Neuronal stem cell (in vitro differentiated cells): ENCODE measurements at regions not wholly inside any gene's neighbourhood (a gene's known extent, or its start where the extent isn't known, plus 50 kb on each side); places are given as distances from the start of the nearest gene placed in this dataset.

Source experiments
- DNase-seq: peaks from one replicate; pipeline ENCODE4 v3.0.0-alpha.2; 2013; ENCODE audit warnings: low spot score
- H2AFZ ChIP-seq: one replicate; pipeline ENCODE4 v1.6.1; 2013; ENCODE audit warnings: mild to moderate bottlenecking, low read length, inconsistent platforms
- H2AK5ac ChIP-seq: 2 replicates; pipeline ENCODE4 v1.6.1; 2013; ENCODE audit warnings: low read depth, mild to moderate bottlenecking, inconsistent platforms, low read length, moderate library complexity, mixed read lengths
- H2BK120ac ChIP-seq: 2 replicates; pipeline ENCODE4 v1.6.1; 2013; ENCODE audit warnings: low read depth, mild to moderate bottlenecking, inconsistent platforms, low read length, moderate library complexity, mixed read lengths
- H2BK12ac ChIP-seq: one replicate; pipeline ENCODE4 v1.6.1; 2013; ENCODE audit warnings: low read length, inconsistent platforms
- H2BK15ac ChIP-seq: 2 replicates; pipeline ENCODE4 v1.6.1; 2013; ENCODE audit warnings: mild to moderate bottlenecking, low read length, inconsistent platforms, mixed read lengths
- H2BK5ac ChIP-seq: one replicate; pipeline ENCODE4 v1.6.1; 2013; ENCODE audit warnings: inconsistent platforms, mild to moderate bottlenecking, low read length, moderate library complexity
- H3K14ac ChIP-seq: one replicate; pipeline ENCODE4 v1.6.1; 2013; ENCODE audit warnings: low read length, inconsistent platforms
- H3K18ac ChIP-seq: 2 replicates; pipeline ENCODE4 v1.6.1; 2013; ENCODE audit warnings: low read length, inconsistent platforms
- H3K23ac ChIP-seq: 2 replicates; pipeline ENCODE4 v1.6.1; 2013; ENCODE audit warnings: low read depth, mild to moderate bottlenecking, mixed read lengths, low read length, inconsistent platforms; ENCODE audit not compliant: poor library complexity
- H3K27ac ChIP-seq: replicated peaks from 3 replicates; pipeline ENCODE4 v1.5.1; 2013; ENCODE audit warnings: low read length, inconsistent platforms
- H3K27me3 ChIP-seq, 3 experiments: 2 replicates each; pipeline ENCODE4 v1.6.1; 2013; ENCODE audit warnings: low read length in 3 of 3, mild to moderate bottlenecking in 2 of 3, inconsistent platforms in 1 of 3, low read depth in 1 of 3, mixed read lengths in 1 of 3, moderate library complexity in 1 of 3; ENCODE audit not compliant: control insufficient read depth in 3 of 3, insufficient read depth in 3 of 3
- H3K36me3 ChIP-seq, 2 donors: replicated peaks in 1 of 2; 2 replicates each; pipeline ENCODE4 v1.6.1; 2013; ENCODE audit warnings: low read length in 2 of 2; ENCODE audit not compliant: control insufficient read depth in 2 of 2, insufficient read depth in 2 of 2
- H3K4ac ChIP-seq: 2 replicates; pipeline ENCODE4 v1.6.1; 2013; ENCODE audit warnings: inconsistent platforms, mild to moderate bottlenecking, low read length, moderate library complexity
- H3K4me1 ChIP-seq, 2 donors: 1 replicate in 1 of 2; 2 replicates in 1 of 2; pipeline ENCODE4 v1.6.1; 2013; ENCODE audit warnings: low read length in 2 of 2, low read depth in 1 of 2; ENCODE audit not compliant: control insufficient read depth in 2 of 2, insufficient read depth in 1 of 2
- H3K4me2 ChIP-seq: one replicate; pipeline ENCODE4 v1.6.1; 2013; ENCODE audit warnings: mild to moderate bottlenecking, low read length, inconsistent platforms; ENCODE audit not compliant: insufficient read depth, poor library complexity, severe bottlenecking
- H3K4me3 ChIP-seq, 2 donors: 2 replicates each; pipeline ENCODE4 v1.5.1; 2013; ENCODE audit warnings: low read length in 2 of 2, mild to moderate bottlenecking in 2 of 2, inconsistent platforms in 1 of 2, moderate library complexity in 1 of 2
- H3K79me1 ChIP-seq: one replicate; pipeline ENCODE4 v1.6.1; 2013; ENCODE audit warnings: low read depth, mild to moderate bottlenecking, inconsistent platforms, low read length, moderate library complexity
- H3K9ac ChIP-seq: one replicate; pipeline ENCODE4 v1.6.1; 2013; ENCODE audit warnings: mild to moderate bottlenecking, low read depth, low read length, inconsistent platforms; ENCODE audit not compliant: poor library complexity
- H3K9me3 ChIP-seq, 2 donors: replicated peaks in 1 of 2; 2 replicates each; pipeline versions ENCODE3 to v1.6.1; 2013; ENCODE audit warnings: low read length in 2 of 2, mild to moderate bottlenecking in 2 of 2, inconsistent platforms in 1 of 2, low read depth in 1 of 2, mixed read lengths in 1 of 2, moderate library complexity in 1 of 2; ENCODE audit not compliant: control insufficient read depth in 2 of 2, insufficient read depth in 1 of 2
- H4K8ac ChIP-seq: one replicate; pipeline ENCODE4 v1.6.1; 2013; ENCODE audit warnings: low read depth, mild to moderate bottlenecking, inconsistent platforms, low read length, moderate library complexity
- H4K91ac ChIP-seq: one replicate; pipeline ENCODE4 v1.6.1; 2013; ENCODE audit warnings: low read length, low read depth, mild to moderate bottlenecking, inconsistent platforms; ENCODE audit not compliant: poor library complexity
- WGBS, 2 donors: extraction: QIAGEN DNeasy Blood & Tissue Kit; methylation state at CpG; one replicate each; pipeline ENCODE4 v1.1.7; 2013; ENCODE audit warnings: missing lambda C conversion rate in 2 of 2, mixed read lengths in 1 of 2; ENCODE audit not compliant: insufficient read length in 2 of 2, insufficient replicate concordance in 1 of 2; ENCODE audit errors: extremely low coverage in 2 of 2; 5-methylcytosine and 5-hydroxymethylcytosine counted together

DNA sequence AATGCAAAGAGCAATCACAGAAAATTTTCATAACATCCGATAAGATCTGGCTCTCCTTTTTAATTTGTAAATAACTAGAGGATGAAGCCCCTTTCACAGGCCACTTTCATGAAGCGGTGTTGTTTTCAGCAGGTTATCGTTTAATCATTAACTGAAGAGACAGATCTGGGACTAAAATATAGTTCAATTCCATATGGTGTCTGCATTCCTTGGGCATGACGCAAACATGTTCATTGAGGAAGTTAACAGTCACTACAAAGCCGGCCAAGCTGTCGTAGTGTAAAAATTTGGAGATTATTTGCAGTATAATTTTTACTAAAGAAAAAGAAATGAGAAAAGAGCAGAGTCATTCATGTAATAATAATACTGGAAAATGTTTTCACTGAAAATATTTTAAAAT, 565.2 kb upstream of the ADAMTS5 start:
- Histone ChIP-seq H2AK5ac (no peak overlapping the region), H3K4me3 (no peak overlapping the region), H4K91ac (no peak overlapping the region), H3K9ac (no peak overlapping the region), H2AFZ (no peak overlapping the region), H3K4ac (no peak overlapping the region), H4K8ac (no peak overlapping the region), H3K9me3 (no peaks in the 10 kb centered on the region), H2BK12ac (no peak overlapping the region), H3K4me2 (no peak overlapping the region), H3K18ac (no peak overlapping the region), H3K27ac (no peak overlapping the region), H2BK5ac (no peak overlapping the region), H3K27me3 (no peaks in the 10 kb centered on the region), H3K4me1 (no peaks in the 10 kb centered on the region), H3K79me1 (no peaks in the 10 kb centered on the region), H2BK120ac (no peak overlapping the region), H3K14ac (no peak overlapping the region), H3K23ac (no peak overlapping the region), H2BK15ac (no peak overlapping the region), H3K36me3 (no peaks in the 10 kb centered on the region)
- no peak for DNase-seq
- no CpG with 5 or more reads among the region's 6 CpGs for WGBS, 2 donors

DNA sequence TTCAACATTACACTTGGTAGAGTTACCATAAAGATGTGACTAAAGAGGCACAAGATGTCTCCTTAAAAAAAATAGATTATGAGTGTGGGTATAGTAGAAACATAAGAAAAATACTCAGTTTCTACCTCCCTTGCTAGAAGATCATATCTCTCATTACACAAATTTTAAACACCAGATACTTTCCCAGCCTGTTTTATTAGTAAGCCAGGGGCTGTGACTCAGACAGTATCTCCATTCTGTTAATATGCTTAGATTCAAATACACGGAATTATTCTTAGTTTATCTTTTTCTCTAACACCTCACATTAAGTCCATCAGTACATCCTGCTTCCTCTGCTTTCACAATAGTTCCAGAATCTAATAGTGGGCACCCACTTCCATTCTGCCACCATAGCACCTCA, 561.8 kb upstream of the ADAMTS5 start:
- Histone ChIP-seq H3K79me1 (no peaks in the 10 kb centered on the region), H3K9me3 (no peaks in the 10 kb centered on the region), H3K14ac (no peak overlapping the region), H3K4me3 (no peak overlapping the region), H2BK15ac (no peak overlapping the region), H3K4me2 (no peak overlapping the region), H2AK5ac (no peak overlapping the region), H3K9ac (no peak overlapping the region), H2BK120ac (no peak overlapping the region), H2BK5ac (no peak overlapping the region), H4K91ac (no peak overlapping the region), H2BK12ac (no peak overlapping the region), H3K36me3 (no peaks in the 10 kb centered on the region), H3K18ac (no peak overlapping the region), H3K4ac (no peak overlapping the region), H3K27me3 (no peaks in the 10 kb centered on the region), H3K23ac (no peak overlapping the region), H4K8ac (no peak overlapping the region), H3K27ac (no peak overlapping the region), H2AFZ (no peak overlapping the region), H3K4me1 (no peaks in the 10 kb centered on the region)
- DNase-seq = no peak
- no CpG with 5 or more reads among the region's 1 CpG for WGBS, 2 donors

DNA sequence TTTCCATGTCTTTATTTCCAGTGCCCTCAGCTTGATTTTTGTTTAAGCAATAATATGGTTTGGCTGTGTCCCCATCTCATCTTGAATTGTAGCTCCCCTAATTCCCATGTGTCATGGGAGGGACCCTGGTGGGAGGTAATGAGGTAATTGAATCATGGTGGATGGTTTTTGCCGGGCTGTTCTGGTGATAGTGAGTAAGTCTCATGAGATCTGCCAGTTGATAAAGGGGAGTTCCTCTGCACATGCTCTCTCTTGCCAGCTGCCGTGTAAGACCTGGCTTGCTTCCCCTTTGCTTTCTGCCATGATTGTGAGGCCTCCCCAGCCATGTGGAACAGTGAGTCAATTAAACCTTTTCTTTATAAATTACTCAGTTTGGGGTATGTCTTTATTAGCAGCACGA, 559.6 kb upstream of the ADAMTS5 start:
- Histone ChIP-seq H3K4me2 (no peak overlapping the region), H3K4me1 (no peaks in the 10 kb centered on the region), H4K8ac (no peak overlapping the region), H2BK120ac (no peak overlapping the region), H3K4ac (no peak overlapping the region), H2BK5ac (no peak overlapping the region), H3K27me3 (no peaks in the 10 kb centered on the region), H3K79me1 (no peaks in the 10 kb centered on the region), H3K4me3 (no peak overlapping the region), H3K9ac (no peak overlapping the region), H3K23ac (no peak overlapping the region), H3K18ac (no peak overlapping the region), H3K27ac (no peak overlapping the region), H2AK5ac (no peak overlapping the region), H3K14ac (no peak overlapping the region), H2BK15ac (no peak overlapping the region), H4K91ac (no peak overlapping the region), H2BK12ac (no peak overlapping the region), H2AFZ (no peak overlapping the region), H3K9me3 (no peaks in the 10 kb centered on the region), H3K36me3 (no peaks in the 10 kb centered on the region)
- WGBS, 2 donors = no CpG with 5 or more reads among the region's 3 CpGs
- DNase-seq = no peak

DNA sequence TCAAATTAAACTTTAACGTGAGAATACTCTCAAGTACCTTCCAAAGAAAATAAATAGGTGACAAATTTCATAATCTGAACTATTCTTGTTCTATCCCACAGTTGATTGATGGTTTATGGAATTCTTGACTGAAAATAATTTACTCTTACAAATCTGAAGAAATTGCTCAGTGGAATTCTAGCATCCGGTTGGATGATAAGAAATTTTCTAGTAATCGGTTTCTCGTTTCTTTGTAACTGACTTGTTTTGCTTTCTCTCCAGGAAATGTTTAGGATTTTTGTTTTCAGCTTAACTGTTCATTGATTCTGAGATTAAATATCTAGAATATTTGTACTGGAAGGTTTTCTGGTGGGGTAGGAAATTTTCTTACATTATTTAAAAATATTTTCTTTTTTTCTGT, 558.9 kb upstream of the ADAMTS5 start:
- no peak overlapping the region for H3K4me3 ChIP-seq
- H3K23ac ChIP-seq = no peak overlapping the region
- no peak overlapping the region for H2BK5ac ChIP-seq
- H3K18ac ChIP-seq = no peak overlapping the region
- H3K4me2 ChIP-seq = no peak overlapping the region
- H2BK120ac ChIP-seq = no peak overlapping the region
- H2AFZ ChIP-seq = no peak overlapping the region
- no peak overlapping the region for H2BK15ac ChIP-seq
- H3K14ac ChIP-seq = no peak overlapping the region
- H3K9ac ChIP-seq = no peak overlapping the region
- no peaks in the 10 kb centered on the region for H3K4me1 ChIP-seq
- H4K8ac ChIP-seq = no peak overlapping the region
- no peak for DNase-seq
- H2AK5ac ChIP-seq = no peak overlapping the region
- H3K9me3 ChIP-seq = no peaks in the 10 kb centered on the region
- H3K36me3 ChIP-seq = no peaks in the 10 kb centered on the region
- H3K27me3 ChIP-seq = no peaks in the 10 kb centered on the region
- WGBS, 2 donors = no CpG with 5 or more reads among the region's 4 CpGs
- H3K79me1 ChIP-seq = no peaks in the 10 kb centered on the region
- no peak overlapping the region for H3K4ac ChIP-seq
- H4K91ac ChIP-seq = no peak overlapping the region
- no peak overlapping the region for H3K27ac ChIP-seq
- no peak overlapping the region for H2BK12ac ChIP-seq
